ENCODE measurements at regions not wholly inside any gene's neighbourhood (a gene's known extent, or its start where the extent isn't known, plus 50 kb on each side); places are given as distances from the start of the nearest gene placed in this dataset.
A peak's percentile ranks its signal among the peaks of the same experiment; 100 is the strongest.

GRCh38 chr2:193627927-193628272, 1433.2 kb upstream of the TMEFF2 start:
- no peak for ATAC-seq
- intact Hi-C loops (cut with DNase I), result no loop called here
- WGBS, 2 donors, result 69 to 72% methylated on average over 1 of the region's 1 CpG
- Histone ChIP-seq H3K27ac (no peak overlapping the region), H3K9me3 (no peaks in the 10 kb centered on the region), H3K36me3 (no peaks in the 10 kb centered on the region), H3K4me3 (no peak overlapping the region), H3K27me3 (no peaks in the 10 kb centered on the region), H3K4me1 (no peaks in the 10 kb centered on the region)
- no peak for FAIRE-seq
- DNase-seq, result no peak
- TF ChIP-seq CTCF (IDR thresholded peaks at IDR 0.05), result no peak

DNA sequence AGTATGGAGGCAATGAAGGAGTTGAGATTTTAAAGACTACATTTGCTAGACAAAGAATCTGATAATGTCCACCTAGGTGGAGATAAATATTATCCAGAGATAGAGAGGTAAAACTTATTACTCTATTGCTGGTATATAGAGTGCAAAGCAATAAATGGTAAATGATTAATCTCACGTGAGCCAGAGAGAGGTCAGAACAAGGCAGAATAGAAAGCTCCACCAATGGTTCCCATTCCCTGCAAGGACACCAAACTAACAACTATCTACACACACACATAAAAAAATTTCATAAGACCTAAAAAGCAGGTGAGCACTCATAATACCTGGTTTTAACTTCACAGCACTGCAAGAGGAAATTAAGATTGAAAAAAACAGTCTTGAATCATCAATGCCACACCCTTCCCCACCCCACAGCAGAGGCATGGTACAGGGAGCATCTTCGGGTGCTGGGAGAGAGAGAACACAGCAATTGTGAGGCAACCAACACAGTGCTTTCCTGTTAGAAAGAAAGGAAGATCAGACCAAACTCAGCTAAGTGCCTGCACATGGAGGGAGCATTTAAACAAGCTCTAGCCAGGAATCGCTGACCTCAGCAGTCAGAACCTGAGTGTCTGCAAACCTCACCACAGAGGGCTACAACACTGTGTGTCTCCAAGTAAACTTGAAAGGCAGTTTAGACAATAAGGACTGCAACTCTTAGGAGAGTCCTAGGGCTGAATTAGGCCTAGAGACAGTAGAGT, 1432.6 kb upstream of the TMEFF2 start:
- intact Hi-C loops (cut with DNase I), result no loop called here
- H3K4me1 ChIP-seq, result no peaks in the 10 kb centered on the region
- no peak for FAIRE-seq
- no peaks in the 10 kb centered on the region for H3K27me3 ChIP-seq
- no peak overlapping the region for H3K4me3 ChIP-seq
- no peak for DNase-seq
- H3K36me3 ChIP-seq, result no peaks in the 10 kb centered on the region
- 24 to 60% methylated on average over 3 of the region's 3 CpGs for WGBS, 2 donors
- TF ChIP-seq CTCF (IDR thresholded peaks at IDR 0.05), result no peak
- no peak overlapping the region for H3K27ac ChIP-seq
- no peak for ATAC-seq
- H3K9me3 ChIP-seq, result no peaks in the 10 kb centered on the region

- DNase-seq (no peak), FAIRE-seq (no peak), ATAC-seq (no peak)
- TF ChIP-seq CTCF (IDR thresholded peaks at IDR 0.05), result no peak
- H3K27me3 ChIP-seq, result no peaks in the 10 kb centered on the region
- no peaks in the 10 kb centered on the region for H3K9me3 ChIP-seq
- H3K36me3 ChIP-seq, result no peaks in the 10 kb centered on the region
- no peaks in the 10 kb centered on the region for H3K4me1 ChIP-seq
- H3K27ac ChIP-seq, result no peak overlapping the region
- no peak overlapping the region for H3K4me3 ChIP-seq
- intact Hi-C loops (cut with DNase I), result no loop called here
These were observed 1413.7 kb upstream of the TMEFF2 start for GRCh38 chr2:193608451-193608850.

- no peaks in the 10 kb centered on the region for H3K4me1 ChIP-seq
- H3K4me3 ChIP-seq, result no peak overlapping the region
- intact Hi-C loops (cut with DNase I), result no loop called here
- H3K36me3 ChIP-seq, result no peaks in the 10 kb centered on the region
- DNase-seq (no peak), ATAC-seq (no peak), FAIRE-seq (no peak)
- 48 to 53% methylated on average over 6 of the region's 6 CpGs for WGBS, 2 donors
- no peaks in the 10 kb centered on the region for H3K9me3 ChIP-seq
- TF ChIP-seq CTCF (IDR thresholded peaks at IDR 0.05), result no peak
- no peaks in the 10 kb centered on the region for H3K27me3 ChIP-seq
- no peak overlapping the region for H3K27ac ChIP-seq
These were observed 1396.1 kb upstream of the TMEFF2 start for GRCh38 chr2:193590831-193591230.

DNA sequence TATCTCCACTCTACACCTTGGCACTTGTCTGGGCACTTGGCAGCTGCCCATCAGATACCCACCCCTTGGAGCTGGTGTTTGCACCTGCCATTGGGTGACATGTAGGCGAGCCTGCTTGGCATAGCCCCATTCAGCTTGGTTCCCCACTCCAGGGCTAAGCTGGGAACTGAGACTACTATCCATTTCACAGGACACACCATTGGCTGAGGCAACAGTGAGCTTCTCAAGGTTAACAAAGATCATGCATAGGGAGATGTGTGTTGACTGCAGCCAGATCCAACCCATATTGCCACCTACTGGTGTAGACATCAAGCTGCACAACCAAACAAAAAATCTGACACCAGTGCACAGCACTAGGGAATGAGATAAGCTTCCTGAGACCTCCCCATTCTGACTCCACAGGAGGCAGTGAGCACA, 1389.8 kb upstream of the TMEFF2 start:
- H3K4me3 ChIP-seq, result no peak overlapping the region
- no peaks in the 10 kb centered on the region for H3K27me3 ChIP-seq
- H3K36me3 ChIP-seq, result no peaks in the 10 kb centered on the region
- H3K27ac ChIP-seq, result no peak overlapping the region
- WGBS, 2 donors, result 56 to 58% methylated on average over 1 of the region's 1 CpG
- FAIRE-seq (no peak), ATAC-seq (peak in 3 of 4 donors; percentile 45 to 58 (median 49)), DNase-seq (peak in 1 of 6 donors; percentile 20)
- H3K4me1 ChIP-seq, result no peaks in the 10 kb centered on the region
- intact Hi-C loops (cut with DNase I), result no loop called here
- no peak for TF ChIP-seq CTCF (IDR thresholded peaks at IDR 0.05)
- H3K9me3 ChIP-seq, result no peaks in the 10 kb centered on the region
